GM19328 (cell line): ENCODE measurements at regions not wholly inside any gene's neighbourhood (a gene's known extent, or its start where the extent isn't known, plus 50 kb on each side); places are given as distances from the start of the nearest gene placed in this dataset.

Source experiments
- ATAC-seq: cut with Tn5 transposase; IDR thresholded peaks from one replicate; pipeline ENCODE4 v1.9.1; 2021; ENCODE audit warnings: mild to moderate bottlenecking, moderate library complexity; ENCODE audit not compliant: unreplicated experiment

- ATAC-seq = no peak
These were observed 223.6 kb upstream of the CIBAR2 start for GRCh38 chr16:85335584-85336491.

- no peak for ATAC-seq
These were observed 225.8 kb upstream of the CIBAR2 start for GRCh38 chr16:85337910-85338637.

GRCh38 chr16:85338638-85338982 is 226.3 kb upstream of the CIBAR2 start:
- ATAC-seq = no peak

DNA sequence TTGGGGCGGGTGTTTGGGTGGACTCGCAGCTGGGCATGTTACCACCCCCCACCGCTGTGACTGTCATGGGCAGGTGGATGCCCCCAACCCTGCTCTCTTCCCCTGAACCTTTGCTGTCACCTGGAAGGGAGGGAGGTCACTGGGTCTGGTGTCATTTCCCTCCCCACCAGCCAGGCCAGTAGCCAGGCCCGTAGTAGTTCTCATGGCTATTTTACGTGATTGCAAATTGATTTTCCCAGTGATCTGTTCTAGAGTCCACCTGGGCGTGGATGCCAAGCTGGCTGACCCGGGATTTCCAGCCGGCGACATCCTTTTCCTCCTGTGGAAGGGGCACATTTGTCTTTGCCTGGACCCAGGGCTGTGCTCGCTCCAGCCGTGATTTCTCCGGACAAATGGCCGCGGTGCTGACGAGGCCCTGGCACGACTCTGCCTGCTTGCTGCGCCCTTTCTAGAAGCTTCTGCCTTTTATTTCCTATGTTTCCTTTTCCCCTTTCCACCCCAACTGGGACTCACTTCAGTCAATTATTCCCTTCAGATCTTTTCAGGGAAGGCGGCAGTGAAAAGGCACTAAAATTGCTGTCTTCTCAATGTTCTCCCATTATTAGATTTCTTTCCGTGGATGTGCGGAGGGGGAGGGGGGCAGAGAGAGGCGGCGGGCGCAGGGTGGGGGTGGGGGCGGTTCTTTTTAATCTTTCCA is 226.9 kb upstream of the CIBAR2 start:
- ATAC-seq = no peak

- no peak for ATAC-seq
These were observed 229.9 kb upstream of the CIBAR2 start for GRCh38 chr16:85341972-85342695.

DNA sequence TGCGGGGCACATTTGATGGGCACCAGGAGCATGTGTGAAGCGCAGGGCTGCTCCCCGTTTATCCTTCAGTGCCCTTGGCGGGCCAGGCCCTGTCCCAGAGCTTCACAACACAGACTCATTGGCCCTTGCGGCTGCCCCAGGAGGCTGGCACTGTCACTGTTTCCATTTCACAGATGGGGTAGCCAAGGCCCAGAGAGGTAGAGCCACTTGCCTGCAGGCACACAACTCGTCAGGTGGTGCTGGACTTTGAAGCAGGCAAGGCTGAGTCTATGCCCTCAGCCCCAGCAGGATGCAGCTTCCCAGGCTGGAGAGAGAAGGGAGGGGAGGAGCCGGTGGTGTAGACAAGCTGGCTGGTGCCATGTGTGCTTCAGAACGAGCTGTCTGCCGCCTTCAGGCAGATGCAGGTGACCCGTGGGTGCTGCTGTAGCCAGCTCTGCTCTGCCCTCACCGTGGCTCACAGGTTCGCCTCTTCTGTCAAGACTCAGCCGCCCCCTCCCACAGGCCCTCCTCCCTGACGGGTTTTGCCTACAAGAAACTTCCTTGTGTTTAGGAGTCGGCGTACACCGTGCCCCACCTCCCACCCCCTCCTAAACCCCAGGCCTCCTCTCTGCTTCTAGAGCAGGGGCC is 232.3 kb upstream of the CIBAR2 start:
- ATAC-seq = no peak

DNA sequence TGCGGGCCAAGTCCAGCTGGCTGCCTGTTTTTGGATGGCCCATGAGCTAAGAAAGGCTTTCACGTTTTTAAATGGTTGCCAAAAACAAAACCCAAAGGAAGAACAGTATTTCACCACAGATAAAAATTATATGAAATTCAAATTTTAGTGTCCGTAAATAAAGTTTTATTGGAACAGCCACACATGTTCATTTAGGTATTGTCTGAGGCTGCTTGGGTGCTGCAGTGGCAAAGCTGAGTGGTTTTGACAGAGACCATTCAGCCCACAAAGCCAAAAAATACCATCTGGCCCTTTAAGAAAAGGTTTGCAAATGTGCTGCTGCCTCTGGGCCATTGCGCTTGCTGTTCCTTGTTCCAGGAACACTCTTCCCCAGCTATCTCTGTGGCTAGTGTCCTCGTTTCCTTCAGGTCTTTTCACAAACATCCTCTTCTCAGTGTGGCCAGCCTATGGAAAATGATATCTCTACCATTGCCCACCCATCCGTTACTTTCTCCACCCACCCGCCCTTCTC is 232.9 kb upstream of the CIBAR2 start:
- no peak for ATAC-seq

DNA sequence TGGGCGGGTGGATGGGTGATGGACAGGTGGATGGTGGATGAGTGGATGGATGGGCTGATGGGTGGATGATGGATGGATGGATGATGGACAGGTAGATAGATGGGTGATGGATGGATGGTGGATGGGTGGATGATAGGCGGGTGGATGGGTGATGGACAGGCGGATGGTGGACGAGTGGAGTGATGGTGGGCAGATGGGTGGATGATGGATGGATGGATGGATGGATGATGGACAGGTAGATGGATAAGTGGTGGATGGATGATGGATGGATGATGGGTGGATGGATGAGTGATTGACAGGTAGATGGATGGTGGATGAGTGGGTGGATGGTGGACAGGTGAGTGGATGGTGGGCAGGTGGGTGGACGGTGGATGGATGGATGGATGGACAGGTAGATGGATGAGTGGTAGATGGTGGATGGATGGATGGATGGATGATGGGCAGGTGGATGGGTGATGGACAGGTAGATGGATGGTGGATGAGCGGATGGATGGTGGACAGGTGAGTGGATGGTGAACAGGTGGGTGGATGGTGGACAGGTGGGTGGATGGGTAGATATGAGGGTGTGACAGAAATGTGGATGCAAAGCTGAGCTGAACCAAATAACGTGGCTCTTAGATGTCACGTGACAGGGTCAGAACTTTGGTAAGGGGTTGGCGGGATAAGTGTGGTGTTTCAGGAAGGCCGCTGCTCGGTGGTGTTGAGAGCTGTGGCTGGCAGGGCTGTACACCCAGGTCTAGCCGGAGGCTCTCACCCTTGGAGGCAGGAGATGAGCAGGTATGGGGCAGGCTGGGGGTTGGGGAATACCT is 234.3 kb upstream of the CIBAR2 start:
- no peak for ATAC-seq

DNA sequence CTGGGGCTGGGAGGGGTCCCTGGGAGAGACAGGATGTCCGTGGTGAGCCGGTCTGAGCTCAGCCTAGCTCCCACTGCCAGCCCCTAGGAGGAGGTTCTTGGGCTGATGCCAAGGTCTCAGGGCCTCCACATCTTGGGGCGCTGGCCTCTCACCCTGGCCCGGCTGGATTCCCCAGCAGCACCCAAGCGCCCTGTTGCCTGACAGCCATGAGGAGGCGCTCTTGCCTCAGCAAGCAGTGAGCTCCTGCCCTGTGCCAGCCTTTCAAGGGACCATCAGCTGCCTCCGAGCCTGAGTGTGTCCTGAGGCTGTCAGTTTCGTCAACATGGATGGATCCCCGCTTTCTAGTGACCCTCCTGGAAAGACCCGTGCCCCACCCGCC is 234.9 kb upstream of the CIBAR2 start:
- no peak for ATAC-seq

GRCh38 chr16:85348065-85348840 is 236.0 kb upstream of the CIBAR2 start:
- no peak for ATAC-seq

- ATAC-seq = no peak
These were observed 236.7 kb upstream of the CIBAR2 start for GRCh38 chr16:85348911-85349334.

DNA sequence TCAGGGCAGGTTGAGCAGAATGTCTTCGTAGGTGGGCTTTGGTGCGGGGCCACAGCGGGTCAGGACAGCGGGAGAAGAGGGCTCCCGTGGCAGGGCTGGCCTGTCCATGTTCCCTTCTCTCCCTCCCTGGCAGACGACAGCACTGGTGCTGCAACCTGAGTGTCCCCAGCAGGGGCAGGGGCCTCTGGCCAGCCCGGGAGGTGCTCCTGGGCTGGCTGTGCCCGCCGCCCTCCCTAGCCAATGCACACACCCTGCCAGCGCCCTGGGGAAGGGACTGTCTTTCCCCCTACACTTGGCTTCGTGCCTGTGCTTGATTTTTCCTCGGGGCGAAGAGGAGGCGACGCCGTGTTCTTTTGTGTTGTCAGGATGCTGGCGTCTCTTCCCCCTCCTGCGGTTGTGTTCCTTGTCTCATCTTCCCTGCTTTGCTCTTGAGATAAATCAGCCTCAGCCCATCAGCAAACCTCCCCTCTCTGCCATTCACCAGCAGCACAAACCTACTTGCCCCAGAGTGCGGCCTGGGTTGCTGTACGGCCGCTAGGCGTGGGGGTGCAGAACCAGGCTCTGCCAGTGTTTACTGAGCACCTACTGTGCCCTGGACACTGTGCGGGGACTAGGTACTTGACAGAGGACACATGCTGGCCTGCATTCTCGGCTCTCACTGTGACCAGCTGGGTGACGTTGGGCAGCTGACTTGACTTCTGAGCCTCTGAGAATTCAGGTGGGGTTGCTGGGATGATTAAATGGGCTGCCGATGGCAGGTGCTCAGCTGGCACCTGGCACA is 237.3 kb upstream of the CIBAR2 start:
- no peak for ATAC-seq

DNA sequence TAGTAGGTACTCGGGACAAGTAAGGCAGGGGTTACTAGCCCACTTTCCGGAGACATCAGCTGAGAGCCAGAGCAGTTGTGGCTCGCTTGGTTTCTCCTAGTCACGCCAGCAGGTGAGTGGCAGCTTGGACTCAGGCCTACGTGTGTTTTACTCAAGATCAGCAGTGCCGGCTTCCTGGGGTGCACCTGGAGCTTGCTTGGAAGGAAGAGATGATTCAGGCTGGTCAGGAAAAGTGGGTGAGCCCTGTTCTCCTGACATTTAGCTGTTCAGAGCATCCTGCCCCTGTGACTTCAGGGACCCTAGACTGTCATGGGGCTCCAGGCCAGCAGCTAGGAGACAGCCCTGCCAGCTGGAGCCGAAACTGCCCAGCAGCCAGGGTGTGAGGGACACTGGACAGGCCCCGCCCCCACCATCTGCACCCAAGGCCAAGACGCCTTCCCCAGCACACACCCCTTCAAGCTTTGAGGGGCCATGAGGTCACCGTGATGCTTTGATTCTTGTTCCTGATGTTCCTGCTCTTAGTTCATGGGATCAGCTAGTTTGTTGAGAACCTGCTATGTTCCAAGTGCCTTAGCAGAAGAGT is 238.0 kb upstream of the CIBAR2 start:
- no peak for ATAC-seq

DNA sequence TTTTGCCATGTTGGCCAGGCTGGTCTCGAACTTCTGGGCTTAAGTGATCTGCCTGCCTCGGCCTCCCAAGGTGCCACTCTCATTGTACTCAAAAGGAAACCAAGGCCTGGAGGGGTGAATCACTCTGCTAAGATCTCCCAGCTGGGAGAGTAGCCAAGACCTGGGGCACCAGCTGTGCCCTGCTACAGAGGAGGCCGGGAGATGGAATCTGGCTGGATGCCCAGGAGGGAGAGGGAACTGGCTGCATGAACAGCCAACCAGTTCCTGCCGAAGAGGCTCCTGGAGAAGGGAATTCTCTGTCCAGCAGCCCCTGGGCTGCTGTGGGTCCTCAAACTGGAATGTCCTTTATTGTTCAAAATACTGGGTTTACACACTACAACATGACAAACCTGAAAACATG is 238.7 kb upstream of the CIBAR2 start:
- ATAC-seq = no peak

DNA sequence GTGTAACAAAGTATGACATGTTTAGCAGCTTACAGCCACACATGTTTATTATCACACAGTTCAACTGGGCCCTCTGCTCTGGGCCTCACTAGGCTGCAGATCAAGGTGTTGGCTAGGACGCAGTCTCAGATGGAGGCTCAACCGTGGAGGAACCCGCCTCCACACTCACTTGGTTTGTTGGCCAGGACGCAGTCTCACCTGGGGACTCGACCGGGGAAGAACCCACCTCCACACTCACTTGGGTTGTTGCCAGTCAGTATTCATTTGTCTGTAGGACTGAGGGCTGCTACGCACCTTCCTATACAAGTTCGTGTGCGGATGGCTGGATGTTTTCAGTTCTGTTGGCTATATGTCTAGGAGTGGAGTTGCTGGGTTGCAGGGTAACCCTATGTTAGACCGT is 240.7 kb upstream of the CIBAR2 start:
- no peak for ATAC-seq

- no peak for ATAC-seq
These were observed 241.8 kb upstream of the CIBAR2 start for GRCh38 chr16:85353839-85354685.
